Right cardiac atrium (tissue), 5 donors: ENCODE measurements at regions not wholly inside any gene's neighbourhood (a gene's known extent, or its start where the extent isn't known, plus 50 kb on each side); places are given as distances from the start of the nearest gene placed in this dataset.
A peak's percentile ranks its signal among the peaks of the same experiment; 100 is the strongest.

Experiments used
- ATAC-seq, 2 donors: fragments of 200-7000 bp; cut with Tn5 transposase; one replicate each; pipeline versions ENCODE4 v1.8.0 to v1.9.1; 2020; ENCODE audit warnings: moderate library complexity in 2 of 2, mild to moderate bottlenecking in 1 of 2
- DNase-seq, 3 donors: peaks; one replicate each; pipeline ENCODE4 v3.0.0-alpha.2; 2020
- H3K27ac ChIP-seq: one replicate; pipeline ENCODE4 v1.5.1; 2013; ENCODE audit warnings: mild to moderate bottlenecking, low read length, control low read depth, moderate library complexity
- H3K27me3 ChIP-seq: one replicate; pipeline ENCODE4 v1.6.1; 2013; ENCODE audit not compliant: control insufficient read depth, insufficient read depth
- H3K4me1 ChIP-seq: one replicate; pipeline ENCODE4 v1.6.1; 2013; ENCODE audit warnings: low read length; ENCODE audit not compliant: control insufficient read depth, insufficient read depth
- H3K4me3 ChIP-seq: one replicate; pipeline ENCODE4 v1.5.1; 2013; ENCODE audit warnings: low read length, control low read depth
- H3K9me3 ChIP-seq: one replicate; pipeline ENCODE4 v1.6.1; 2013; ENCODE audit warnings: low read length; ENCODE audit not compliant: control insufficient read depth
- WGBS: extraction: QIAGEN DNeasy Blood & Tissue Kit; methylation state at CpG from one replicate; pipeline ENCODE4 v1.1.7; 2013; 5-methylcytosine and 5-hydroxymethylcytosine counted together
- intact Hi-C, 4 donors: fragments of 100-400 bp; cut with DNase I; formaldehyde crosslinking; loops; one replicate each; pipeline versions ENCODE4 v1.11.0 to v1.14.0; 2022 to 2023
- donor health status: healthy with polysubstance abuse.
- donor health status: DM: no; HTN: yes; CAD: no.
- donor health status: DM: no; HTN: no; CAD: no.
- donor health status: DM: no; HTN: yes; CAD: no; lungs with severe emphysema.
- donor health status: DM: yes; HTN: yes; CAD: no.

- DNase-seq (no peak), ATAC-seq (no peak)
- 76% methylated on average over 3 of the region's 3 CpGs for WGBS
- Histone ChIP-seq H3K27me3 (no peaks in the 10 kb centered on the region), H3K9me3 (no peaks in the 10 kb centered on the region), H3K27ac (no peak overlapping the region), H3K4me1 (no peaks in the 10 kb centered on the region), H3K4me3 (no peak overlapping the region)
- intact Hi-C loops, result no loop called here
Measured at GRCh38 chr18:77486985-77487384, 237.3 kb downstream of the GALR1 start.

- no peaks in the 10 kb centered on the region for H3K4me1 ChIP-seq
- 70% methylated on average over 7 of the region's 7 CpGs for WGBS
Measured at GRCh38 chr18:77487951-77488740, 238.5 kb downstream of the GALR1 start.

DNA sequence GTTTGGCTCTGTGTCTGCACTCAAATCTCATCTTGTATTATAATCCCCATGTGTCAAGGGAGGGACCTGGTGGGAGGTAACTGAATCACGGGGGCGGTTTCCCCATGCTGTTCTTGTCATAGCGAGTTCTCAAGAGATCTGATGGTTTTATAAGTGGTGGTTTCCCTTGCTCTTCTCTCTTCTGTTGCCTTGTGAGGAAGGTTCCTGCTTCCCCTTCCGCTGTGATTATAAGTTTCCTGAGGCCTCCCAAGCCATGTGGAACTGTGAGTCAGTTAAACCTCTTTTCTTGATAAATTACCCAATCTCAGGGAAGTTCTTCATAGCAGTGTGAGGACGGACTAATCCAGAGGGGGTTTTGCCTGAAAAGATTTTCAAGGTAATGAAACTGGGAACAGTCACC, 245.4 kb downstream of the GALR1 start:
- Histone ChIP-seq H3K9me3 (no peaks in the 10 kb centered on the region), H3K27ac (no peak overlapping the region), H3K4me3 (no peak overlapping the region), H3K4me1 (no peaks in the 10 kb centered on the region), H3K27me3 (no peaks in the 10 kb centered on the region)
- 73% methylated on average over 5 of the region's 5 CpGs for WGBS
- intact Hi-C loops, result no loop called here
- ATAC-seq (no peak), DNase-seq (no peak)

More at GRCh38 chr18:77487951-77488740, 238.5 kb downstream of the GALR1 start:
- DNase-seq, result no peak
- ATAC-seq, result no peak
- no peaks in the 10 kb centered on the region for H3K9me3 ChIP-seq
- H3K4me3 ChIP-seq, result no peak overlapping the region
- intact Hi-C loops, result no loop called here
- H3K27me3 ChIP-seq, result no peaks in the 10 kb centered on the region
- no peak overlapping the region for H3K27ac ChIP-seq

DNA sequence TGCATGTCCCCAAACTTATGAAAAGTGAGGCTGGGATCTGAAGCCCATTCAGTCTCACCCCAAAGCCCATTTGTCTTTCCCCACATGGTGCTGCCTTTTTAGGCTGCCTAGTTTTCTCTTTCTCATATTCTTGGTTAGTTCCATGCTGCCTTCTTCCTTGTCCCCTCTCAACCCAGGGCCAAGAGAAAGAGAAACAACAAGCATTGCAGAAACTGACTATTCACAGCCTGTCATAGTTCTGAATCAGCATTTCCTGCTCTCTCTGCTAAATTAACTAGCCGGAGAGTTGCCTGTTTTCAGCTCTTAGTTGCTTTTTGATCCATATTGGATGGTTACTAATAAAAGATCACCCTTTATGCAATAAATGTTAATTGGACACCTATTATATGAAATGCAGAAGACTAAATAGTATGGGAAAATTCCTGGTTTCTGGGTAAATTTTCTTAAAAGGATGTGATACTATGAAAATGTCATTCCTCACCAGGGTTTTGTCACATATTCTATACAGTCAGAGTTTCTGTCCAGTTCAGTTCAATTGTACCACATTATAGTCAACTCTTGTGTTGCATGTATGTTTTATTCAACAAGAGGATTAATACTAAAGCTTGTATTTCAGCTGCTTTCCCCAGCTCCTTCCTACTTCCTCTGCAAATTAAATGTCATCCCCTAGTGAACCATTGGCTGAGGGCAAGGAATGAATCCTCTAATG, 246.5 kb downstream of the GALR1 start:
- DNase-seq, result no peak
- H3K9me3 ChIP-seq, result no peaks in the 10 kb centered on the region
- H3K4me3 ChIP-seq, result no peak overlapping the region
- intact Hi-C loops, result no loop called here
- H3K4me1 ChIP-seq, result no peaks in the 10 kb centered on the region
- H3K27me3 ChIP-seq, result no peaks in the 10 kb centered on the region
- 45% methylated on average over 1 of the region's 1 CpG for WGBS
- H3K27ac ChIP-seq, result no peak overlapping the region
- no peak for ATAC-seq

GRCh38 chr18:77501266-77501665, 251.6 kb downstream of the GALR1 start:
- Histone ChIP-seq H3K27ac (no peak overlapping the region), H3K27me3 (no peaks in the 10 kb centered on the region), H3K9me3 (no peaks in the 10 kb centered on the region), H3K4me1 (no peaks in the 10 kb centered on the region), H3K4me3 (no peak overlapping the region)
- WGBS, result 53% methylated on average over 2 of the region's 2 CpGs
- intact Hi-C loops, result no loop called here
- ATAC-seq (no peak), DNase-seq (no peak)

GRCh38 chr18:77505499-77505898, 255.9 kb downstream of the GALR1 start:
- intact Hi-C loops, result no loop called here
- no peak overlapping the region for H3K4me3 ChIP-seq
- ATAC-seq (no peak), DNase-seq (no peak)
- no peak overlapping the region for H3K27ac ChIP-seq
- no peaks in the 10 kb centered on the region for H3K27me3 ChIP-seq
- WGBS, result 88% methylated on average over 1 of the region's 1 CpG
- no peaks in the 10 kb centered on the region for H3K4me1 ChIP-seq
- no peaks in the 10 kb centered on the region for H3K9me3 ChIP-seq

DNA sequence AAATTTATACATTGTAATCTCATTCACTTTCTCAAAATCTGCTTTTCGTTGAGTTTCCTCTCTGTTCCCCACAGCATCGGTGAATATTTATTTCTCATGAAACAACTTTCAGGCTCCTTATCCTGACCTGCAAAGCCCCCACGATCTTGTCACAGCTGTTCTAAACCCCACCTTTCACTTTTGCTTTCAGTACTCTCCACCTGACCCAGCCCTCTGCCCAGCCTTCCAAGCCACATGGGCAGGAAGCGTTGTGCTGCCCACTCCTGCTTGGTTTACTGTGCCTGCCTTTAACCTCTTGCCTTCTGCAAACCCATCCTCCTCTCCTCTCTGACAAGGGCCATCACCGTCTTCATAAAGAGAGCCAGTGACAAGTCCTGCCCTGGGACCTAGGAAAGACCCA, 262.5 kb downstream of the GALR1 start:
- WGBS, result 81% methylated on average over 5 of the region's 5 CpGs
- H3K27me3 ChIP-seq, result no peaks in the 10 kb centered on the region
- no peak for DNase-seq
- H3K27ac ChIP-seq, result no peak overlapping the region
- H3K9me3 ChIP-seq, result no peaks in the 10 kb centered on the region
- H3K4me3 ChIP-seq, result no peak overlapping the region
- intact Hi-C loops, result no loop called here
- no peaks in the 10 kb centered on the region for H3K4me1 ChIP-seq
- ATAC-seq, result no peak

DNA sequence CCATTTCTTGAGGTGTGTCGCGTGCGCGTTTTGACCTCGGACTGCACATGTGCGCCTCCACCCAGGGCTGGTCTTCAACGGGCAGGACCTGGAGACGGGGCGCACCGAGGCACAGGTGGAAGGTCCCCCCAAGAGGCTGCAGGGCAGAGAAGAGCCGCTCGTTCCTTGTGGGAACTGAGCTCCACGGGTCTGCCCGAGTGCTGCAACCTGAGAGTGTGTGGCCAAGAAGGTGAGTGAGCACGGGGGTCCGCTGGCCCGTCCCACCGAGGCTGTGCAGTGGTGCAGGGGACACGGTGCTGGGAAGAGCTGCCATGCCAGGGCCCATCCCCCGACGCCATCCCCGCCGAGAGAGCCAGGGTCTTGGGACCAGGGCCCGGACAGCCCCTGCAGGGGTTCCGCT, 268.3 kb downstream of the GALR1 start:
- DNase-seq (no peak), ATAC-seq (no peak)
- 91% methylated on average over 25 of the region's 25 CpGs for WGBS
- Histone ChIP-seq H3K27ac (no peak overlapping the region), H3K27me3 (no peaks in the 10 kb centered on the region), H3K4me1 (no peaks in the 10 kb centered on the region), H3K9me3 (no peaks in the 10 kb centered on the region), H3K4me3 (no peak overlapping the region)
- intact Hi-C loops, result no loop called here

DNA sequence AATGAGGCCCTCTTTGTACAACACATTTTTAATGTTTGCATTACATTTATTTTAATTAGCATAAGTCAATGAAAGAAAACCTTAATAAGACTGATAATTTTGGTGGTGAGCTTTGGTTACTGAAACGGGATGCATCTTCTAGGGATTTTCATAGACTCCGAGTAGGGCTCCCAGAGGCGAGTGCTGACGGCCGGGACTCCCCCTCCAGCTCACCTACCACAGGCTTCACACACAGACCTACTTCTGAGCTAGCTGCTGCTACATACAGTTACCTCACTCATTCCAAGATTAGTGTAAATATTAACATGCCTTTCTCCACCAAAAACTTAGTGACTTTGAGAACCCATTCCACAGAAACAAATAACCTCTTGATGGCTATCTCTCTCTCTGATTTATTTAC, 271.1 kb downstream of the GALR1 start:
- Histone ChIP-seq H3K4me3 (no peak overlapping the region), H3K9me3 (no peaks in the 10 kb centered on the region), H3K4me1 (no peaks in the 10 kb centered on the region), H3K27ac (no peak overlapping the region), H3K27me3 (no peaks in the 10 kb centered on the region)
- ATAC-seq, result no peak
- 84% methylated on average over 5 of the region's 5 CpGs for WGBS
- no peak for DNase-seq
- intact Hi-C loops, result no loop called here

DNA sequence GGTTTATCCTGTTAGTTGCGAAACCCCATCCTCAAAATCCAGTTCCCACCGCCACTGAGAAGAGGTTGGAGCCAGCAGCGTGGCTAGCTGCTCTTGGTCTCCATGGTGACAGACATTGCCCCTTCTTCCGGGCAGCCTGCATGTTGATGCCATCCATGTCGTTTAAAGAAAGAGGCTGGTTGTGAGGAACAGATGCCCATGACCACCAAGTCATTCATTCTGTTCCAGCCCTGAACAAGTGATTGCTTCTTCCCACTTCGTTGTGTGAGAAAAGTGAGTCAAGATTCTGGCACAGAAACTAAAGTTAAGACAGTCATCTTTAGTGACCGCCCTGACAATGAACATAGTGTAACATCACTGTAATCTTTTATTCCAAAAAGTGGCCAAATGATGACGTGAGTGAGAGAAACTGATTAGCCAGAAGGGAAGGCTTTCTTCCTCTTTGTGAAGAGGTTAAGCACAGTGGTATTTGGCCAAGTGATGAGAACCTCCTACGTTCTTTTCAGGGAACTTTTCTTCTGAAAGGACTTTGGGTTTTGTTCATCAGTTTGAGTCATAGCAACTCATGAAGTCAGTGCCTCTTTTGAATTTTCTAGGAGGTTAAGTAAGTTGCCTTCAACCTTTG, 272.5 kb downstream of the GALR1 start:
- intact Hi-C loops, result no loop called here
- Histone ChIP-seq H3K27ac (no peak overlapping the region), H3K4me3 (no peak overlapping the region), H3K9me3 (no peaks in the 10 kb centered on the region), H3K4me1 (no peaks in the 10 kb centered on the region), H3K27me3 (no peaks in the 10 kb centered on the region)
- peak in 1 of 2 donors; percentile 60 for ATAC-seq
- no peak for DNase-seq
- WGBS, result 55% methylated on average over 9 of the region's 9 CpGs

- 73% methylated on average over 7 of the region's 7 CpGs for WGBS
- no peak overlapping the region for H3K4me3 ChIP-seq
- no peak for ATAC-seq
- no peaks in the 10 kb centered on the region for H3K27me3 ChIP-seq
- H3K27ac ChIP-seq, result no peak overlapping the region
- DNase-seq, result no peak
- intact Hi-C loops, result no loop called here
- no peaks in the 10 kb centered on the region for H3K9me3 ChIP-seq
- no peaks in the 10 kb centered on the region for H3K4me1 ChIP-seq
Measured at GRCh38 chr18:77524909-77525308, 275.3 kb downstream of the GALR1 start.
